Endometrial microvascular endothelial cells (primary cell): ENCODE measurements at regions not wholly inside any gene's neighbourhood (a gene's known extent, or its start where the extent isn't known, plus 50 kb on each side); places are given as distances from the start of the nearest gene placed in this dataset.

ENCODE experiments used
- in situ Hi-C: cut with HindIII; loops from 2 replicates; pipeline ENCODE4 v1.10.0; 2017; ENCODE audit warnings: low sequenced_read_pairs, low pct_unique_long_range_greater_than_20kb; ENCODE audit errors: inconsistent ontology term

- in situ Hi-C loops, result no loop called here
Measured at GRCh38 chr12:107491856-107492255, 193.7 kb upstream of the PWP1 start.

GRCh38 chr12:107492393-107493134 is 193.0 kb upstream of the PWP1 start:
- in situ Hi-C loops, result no loop called here

GRCh38 chr12:107493135-107493494 is 192.5 kb upstream of the PWP1 start:
- in situ Hi-C loops, result no loop called here

GRCh38 chr12:107493666-107494065 is 191.9 kb upstream of the PWP1 start:
- in situ Hi-C loops, result no loop called here

GRCh38 chr12:107494331-107494730 is 191.3 kb upstream of the PWP1 start:
- in situ Hi-C loops, result no loop called here

GRCh38 chr12:107495604-107496003 is 190.0 kb upstream of the PWP1 start:
- in situ Hi-C loops, result no loop called here

GRCh38 chr12:107497231-107497630 is 188.4 kb upstream of the PWP1 start:
- in situ Hi-C loops, result no loop called here

- in situ Hi-C loops, result no loop called here
Measured at GRCh38 chr12:107500307-107500706, 185.3 kb upstream of the PWP1 start.

GRCh38 chr12:107501681-107502080 is 183.9 kb upstream of the PWP1 start:
- in situ Hi-C loops, result no loop called here

GRCh38 chr12:107503129-107503855 is 182.3 kb upstream of the PWP1 start:
- in situ Hi-C loops, result no loop called here

- in situ Hi-C loops, result no loop called here
Measured at GRCh38 chr12:107503887-107504885, 181.4 kb upstream of the PWP1 start.

GRCh38 chr12:107509421-107509820 is 176.2 kb upstream of the PWP1 start:
- in situ Hi-C loops, result no loop called here

- in situ Hi-C loops, result no loop called here
Measured at GRCh38 chr12:107510211-107510610, 175.4 kb upstream of the PWP1 start.

- in situ Hi-C loops, result no loop called here
Measured at GRCh38 chr12:107511292-107511691, 174.3 kb upstream of the PWP1 start.

GRCh38 chr12:107512391-107512790 is 173.2 kb upstream of the PWP1 start:
- in situ Hi-C loops, result no loop called here

- in situ Hi-C loops, result no loop called here
Measured at GRCh38 chr12:107513184-107513583, 172.4 kb upstream of the PWP1 start.

- in situ Hi-C loops, result no loop called here
Measured at GRCh38 chr12:107513636-107514400, 171.8 kb upstream of the PWP1 start.

GRCh38 chr12:107514887-107515445 is 170.6 kb upstream of the PWP1 start:
- in situ Hi-C loops, result no loop called here
